H4 (cell line): ENCODE measurements at regions not wholly inside any gene's neighbourhood (a gene's known extent, or its start where the extent isn't known, plus 50 kb on each side); places are given as distances from the start of the nearest gene placed in this dataset.

Source experiments
- DNase-seq: peaks from one replicate; pipeline ENCODE4 v3.0.0-alpha.2; 2015; ENCODE audit warnings: low spot score

DNA sequence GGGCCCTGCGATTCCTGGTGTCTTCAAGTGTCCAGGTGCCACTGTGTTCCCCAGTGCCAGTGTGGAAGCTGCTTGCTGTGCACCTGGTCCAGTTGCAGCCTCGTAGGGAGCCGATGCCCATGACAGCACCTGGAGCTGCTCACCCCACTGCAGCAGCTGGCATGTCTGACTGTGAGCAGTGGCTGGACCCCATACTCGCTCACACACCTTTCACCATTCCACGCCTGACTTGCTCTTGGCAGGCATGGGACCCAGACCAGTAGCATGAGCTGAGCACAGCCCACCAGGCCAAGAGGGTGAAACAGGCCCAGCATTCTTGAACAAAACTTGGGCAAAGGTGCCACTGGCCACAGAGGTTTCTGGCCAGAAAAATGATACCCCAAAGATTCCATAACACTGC, 124.5 kb upstream of the THY1 start:
- DNase-seq: no peak

DNA sequence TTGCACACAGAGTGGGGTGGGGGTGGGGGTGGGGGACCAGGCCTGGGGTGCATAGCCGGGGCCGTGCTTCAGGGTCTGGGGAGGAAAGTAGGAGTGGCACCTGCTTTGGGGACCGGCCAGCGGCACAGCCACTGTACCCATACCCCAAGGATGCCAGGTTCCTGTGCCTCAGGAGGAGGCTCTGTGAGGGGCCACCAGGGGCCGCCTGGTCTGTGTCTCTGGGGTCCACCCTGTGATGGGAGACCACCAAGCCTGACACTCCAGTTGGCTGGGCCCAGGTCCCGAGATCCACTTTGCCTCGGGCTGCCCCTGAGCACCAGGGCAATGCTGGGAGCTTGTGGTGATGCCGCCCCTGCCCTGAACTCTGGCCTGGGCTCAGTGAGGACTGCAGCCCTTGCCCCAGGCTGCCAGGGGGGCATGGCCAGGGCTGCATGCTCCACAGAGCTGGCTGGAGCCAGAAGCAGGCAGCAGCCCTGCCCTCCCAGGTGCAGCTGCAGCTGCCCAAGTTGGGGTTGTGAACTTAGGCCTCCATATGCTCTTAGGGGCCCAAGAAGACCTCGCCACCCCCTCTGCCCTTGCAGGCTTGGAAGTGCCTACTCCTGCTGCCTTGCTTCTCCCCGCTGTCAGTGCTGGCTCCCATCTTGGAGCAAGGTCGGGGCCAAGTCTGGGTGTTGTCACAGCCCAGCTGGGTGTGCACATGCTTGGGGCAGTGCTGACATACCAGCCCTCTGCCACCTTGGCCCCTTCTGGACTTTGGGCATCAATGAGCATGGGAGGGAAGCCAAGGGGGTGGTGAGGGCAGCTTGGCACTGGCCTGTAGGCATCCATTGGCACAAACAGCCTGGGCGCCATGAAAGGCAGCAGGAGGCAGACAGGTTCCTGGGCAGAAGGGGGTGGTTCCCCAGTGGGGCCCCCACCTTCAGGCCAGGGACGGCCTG, 123.3 kb upstream of the THY1 start:
- no peak for DNase-seq

DNA sequence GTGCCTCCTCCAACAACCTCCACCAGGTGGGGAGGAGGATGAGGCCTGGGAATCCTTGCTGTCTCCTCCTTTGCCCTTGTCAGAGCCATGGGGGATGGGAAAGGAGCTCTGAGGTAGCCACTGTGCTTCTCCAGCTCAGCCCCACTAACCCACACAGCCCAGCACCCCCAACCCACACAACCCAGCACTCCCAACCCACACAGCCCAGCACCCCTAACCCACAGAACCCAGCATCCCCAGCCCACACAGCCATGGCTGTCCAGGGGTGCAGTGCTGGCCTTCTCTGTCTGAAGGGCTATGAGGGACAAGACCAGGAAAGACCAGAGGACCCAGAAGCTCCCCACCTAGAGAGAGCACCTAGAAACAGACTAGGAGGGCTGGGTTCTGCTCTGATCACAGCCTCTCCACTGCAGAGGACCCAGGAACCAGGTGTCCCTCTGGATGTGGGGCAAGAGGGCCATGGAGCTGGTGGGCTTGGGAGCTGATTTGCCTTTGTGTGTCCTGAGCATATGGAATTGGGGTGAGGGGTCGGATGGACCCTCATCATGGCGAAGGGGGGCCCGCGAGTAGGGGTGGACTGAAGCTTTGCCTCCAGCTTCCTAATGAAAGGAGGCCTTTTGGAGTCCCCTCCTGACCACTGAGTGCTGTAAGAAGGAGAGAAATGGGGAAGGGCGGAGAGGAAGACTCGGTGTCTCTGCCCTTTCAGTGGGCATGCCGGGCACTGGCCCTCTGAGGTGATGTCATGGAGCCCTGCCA, 117.6 kb upstream of the THY1 start:
- no peak for DNase-seq

DNA sequence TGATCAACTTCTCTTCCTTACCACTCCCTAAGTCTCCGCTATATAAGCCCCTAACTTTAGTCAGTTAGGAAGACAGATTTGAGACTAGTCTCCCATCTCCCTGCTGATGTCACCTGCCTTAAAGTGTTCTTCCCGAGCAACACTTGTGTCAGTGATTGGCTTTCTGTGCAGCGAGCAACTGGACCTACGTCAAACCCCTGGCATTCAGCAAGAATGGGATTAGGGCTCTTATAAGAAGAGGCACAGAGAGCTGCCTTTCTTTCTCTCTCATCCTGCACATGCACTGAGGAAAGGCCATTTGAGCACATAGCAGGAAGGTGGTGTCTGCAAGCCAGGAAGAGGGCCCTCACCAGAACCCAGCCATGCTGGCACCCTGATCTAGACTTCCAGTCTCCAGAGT, 116.6 kb upstream of the THY1 start:
- DNase-seq: no peak

DNA sequence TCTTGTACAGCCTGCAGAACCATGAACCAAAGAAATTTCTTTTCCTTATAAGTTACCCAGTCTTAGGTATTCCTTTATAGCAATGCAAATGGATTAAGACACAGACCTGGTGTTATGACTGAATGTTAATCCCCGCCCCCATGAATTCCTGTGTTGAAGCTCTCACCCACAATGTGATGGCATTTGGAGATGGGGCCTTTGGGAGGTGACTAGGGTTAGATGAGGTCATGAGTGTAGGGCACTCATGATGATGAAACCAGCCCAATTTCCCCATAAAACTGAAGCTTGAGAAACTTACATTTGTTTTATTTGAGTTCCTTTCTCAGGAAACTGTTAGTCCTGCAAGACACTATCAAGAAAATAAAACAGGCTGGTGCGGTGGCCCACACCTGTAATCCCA, 115.8 kb upstream of the THY1 start:
- DNase-seq: no peak

DNA sequence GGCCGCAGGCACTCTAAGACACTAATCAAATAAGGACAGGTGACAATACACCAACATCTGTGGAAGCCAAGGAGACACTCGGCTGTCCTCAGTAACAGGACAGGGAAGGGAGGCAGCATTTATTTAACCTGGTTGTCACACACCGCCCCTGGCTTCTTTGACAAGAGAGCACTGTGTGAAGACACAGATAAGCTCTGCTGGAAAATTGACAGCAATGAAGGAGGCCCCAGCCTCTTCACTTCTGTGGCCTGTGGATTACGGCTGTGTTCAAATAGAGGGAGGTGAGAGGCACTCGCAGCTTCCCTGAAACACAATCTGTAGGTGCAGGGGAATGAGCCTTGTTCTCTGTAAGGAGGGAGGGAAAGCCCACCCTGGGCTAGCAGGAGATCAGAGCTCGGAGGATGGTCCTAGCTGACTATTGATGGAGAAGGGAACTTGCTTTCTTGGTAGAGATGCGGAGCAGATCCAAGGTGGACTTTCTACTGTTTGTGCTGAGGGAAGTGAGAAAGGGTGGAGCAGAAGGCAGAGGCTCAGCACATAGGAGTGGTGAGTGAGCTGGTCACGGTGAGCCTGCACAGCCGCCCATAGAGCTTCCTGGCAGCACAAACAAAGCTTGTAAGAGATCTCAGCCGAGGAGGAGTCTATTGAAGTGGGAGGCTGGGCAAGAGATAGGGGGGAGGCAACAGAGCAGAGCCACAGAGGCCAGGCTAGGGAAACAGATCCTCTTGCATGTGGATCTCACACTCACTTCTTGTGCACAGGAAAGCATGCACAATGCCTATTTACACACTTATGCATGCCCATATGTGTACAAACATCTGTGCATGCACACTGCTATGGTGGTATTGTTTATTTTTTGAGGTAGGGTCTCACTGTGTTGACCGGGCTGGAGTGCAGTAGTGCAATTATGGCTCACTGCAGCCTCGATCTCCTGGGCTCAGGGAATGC, 114.6 kb upstream of the THY1 start:
- DNase-seq: no peak

DNA sequence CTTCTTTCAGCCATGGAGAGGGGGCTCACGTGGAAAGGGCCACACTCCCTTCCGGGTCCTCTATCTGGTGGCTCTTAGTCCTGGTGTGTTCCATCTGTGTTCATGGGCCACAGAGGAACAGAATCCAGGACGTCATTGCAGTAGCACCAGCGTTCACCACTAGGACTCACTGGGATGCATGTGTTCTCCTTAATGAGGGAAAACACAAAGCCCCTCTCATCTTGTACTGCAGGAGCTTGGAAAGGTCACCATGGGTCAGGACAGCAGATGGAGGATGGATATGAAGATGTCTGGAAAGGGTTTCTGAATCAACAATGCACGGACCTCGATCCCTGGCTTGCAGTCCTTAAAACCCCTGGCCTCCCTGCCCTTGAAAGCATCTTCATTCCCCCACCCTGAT, 113.8 kb upstream of the THY1 start:
- no peak for DNase-seq

DNA sequence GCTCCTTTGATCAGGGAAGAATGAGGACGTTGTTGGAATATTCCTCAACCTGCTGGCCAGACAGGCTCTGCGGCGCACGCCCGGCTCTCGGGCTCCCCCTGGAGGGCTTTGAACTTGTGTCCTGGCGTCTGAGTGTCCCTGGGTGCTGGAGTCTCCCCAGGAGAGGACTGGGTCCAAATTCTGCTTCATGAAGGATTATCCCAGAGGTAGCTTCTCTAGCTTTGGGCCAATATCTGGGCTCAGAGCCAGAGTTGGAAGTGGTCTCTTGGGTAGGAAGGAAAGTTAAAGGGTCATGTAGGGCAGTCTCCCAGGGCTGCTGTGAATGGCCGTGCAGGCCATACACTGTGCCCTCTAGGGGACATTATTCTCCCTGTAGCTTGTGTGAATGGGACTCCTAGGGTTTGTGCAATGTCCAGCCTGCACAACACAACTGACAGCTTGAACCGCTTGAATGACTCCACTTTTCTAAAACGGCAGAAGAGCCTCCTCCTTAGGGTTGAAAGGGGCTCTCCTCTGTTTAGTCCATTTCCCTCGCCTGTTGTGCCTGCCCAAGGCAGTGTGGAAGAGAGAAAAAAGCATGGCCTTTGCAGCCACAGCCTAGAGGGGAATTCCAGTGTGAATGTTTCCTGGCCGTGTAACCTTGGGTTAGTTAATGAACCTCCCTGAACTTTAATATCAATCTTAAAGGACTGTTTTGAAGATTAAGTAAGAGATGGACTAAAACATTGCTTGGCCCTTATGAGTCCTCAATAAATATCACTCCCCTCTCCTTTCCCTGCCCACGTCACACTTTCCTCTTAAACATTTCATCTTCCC, 111.2 kb upstream of the THY1 start:
- DNase-seq: peak; percentile 33

DNA sequence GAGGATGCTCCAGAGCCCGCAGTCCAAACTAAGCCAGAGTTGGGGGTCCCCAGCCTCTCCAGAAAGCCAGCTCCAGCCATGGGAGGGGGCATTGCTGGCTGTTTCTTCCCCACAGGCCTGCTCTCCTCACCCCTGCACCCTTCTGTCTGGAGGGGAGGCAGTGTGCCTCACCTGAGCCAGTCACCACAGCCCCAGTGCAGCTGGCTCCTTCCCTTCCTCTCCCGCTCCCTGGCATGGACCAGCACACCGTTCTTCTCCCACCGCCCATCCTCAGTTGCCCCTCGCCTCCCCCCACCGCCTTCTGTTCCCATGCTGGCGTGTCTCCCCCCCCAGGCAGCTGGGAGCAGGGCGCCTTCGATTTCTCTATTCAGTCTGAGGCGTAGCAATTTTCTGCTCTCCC, 110.5 kb upstream of the THY1 start:
- no peak for DNase-seq

DNA sequence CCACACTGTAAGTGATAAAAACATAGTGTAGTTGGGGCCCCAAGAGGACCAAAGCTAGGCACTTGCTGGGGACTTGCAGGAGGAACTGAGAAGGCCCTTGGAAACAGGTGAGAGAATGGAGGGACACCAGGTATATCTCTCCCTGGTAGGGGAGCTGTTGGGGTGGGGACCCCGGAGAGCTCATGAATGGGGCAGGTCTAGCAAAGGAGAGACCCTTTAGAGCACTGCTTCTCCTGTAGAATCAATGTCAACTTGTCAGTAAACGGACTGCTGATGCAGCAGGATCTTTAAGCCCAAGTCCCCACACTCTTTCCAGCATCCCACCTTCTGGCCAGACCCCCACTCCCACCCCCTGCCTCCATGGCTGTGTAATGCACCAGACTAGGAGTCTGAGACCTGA, 109.6 kb upstream of the THY1 start:
- DNase-seq: no peak

DNA sequence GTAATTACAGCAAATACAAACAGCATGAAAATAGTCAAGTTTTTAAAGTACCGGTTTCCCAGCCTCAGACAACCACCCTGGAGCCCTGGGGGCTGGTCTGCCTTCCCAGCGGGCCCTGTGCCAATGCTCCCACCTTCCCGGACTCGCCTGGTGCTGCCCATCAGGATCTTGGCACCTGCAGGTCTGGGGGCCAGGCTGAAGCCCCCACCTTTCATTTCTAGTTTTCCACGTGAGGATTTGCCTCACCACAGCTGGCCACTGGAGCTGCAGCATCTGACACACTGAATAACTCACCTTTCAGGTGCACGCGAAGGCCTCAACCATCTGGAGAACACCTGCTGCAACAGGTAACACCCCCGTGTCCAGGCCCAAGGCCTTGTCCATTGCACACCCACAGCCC, 108.7 kb upstream of the THY1 start:
- no peak for DNase-seq

DNA sequence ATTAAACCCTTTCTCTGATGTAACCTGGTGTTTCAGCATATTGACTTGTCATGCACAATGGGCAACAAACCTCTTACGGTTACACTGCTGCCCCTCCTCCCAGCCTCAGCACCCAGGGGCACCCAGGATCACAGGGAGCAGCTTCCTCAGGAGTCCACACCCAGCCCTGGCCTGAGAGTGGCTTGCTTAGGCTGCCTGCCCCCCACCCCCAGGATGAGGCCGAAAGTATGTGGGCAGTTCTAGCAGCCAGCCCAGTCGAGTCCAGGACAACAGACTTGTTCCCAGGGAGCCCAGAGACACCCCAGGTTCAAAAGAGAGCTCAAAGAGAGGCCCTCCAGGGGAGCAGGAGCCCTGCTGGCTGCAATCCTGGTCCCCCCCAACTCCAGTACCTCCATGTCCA, 108.1 kb upstream of the THY1 start:
- DNase-seq: no peak

DNA sequence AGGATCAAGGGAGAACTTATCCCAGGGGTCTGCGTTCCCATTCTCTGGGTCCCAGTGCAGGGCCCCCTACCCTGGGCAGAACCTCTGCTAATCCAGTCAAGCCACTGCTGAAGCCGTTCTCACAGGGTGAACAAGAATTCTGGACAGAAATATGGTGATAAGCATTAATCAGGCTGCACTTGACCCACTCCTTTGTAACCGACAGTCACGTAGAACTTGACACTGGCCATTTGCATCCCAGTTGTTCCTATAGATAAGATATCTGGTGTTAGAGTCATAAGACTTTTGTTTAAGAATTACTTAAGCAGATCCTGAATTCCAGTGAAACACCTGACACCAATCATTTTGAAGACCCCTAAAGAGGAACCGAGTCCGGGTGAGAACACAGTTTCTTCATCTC, 107.5 kb upstream of the THY1 start:
- no peak for DNase-seq

DNA sequence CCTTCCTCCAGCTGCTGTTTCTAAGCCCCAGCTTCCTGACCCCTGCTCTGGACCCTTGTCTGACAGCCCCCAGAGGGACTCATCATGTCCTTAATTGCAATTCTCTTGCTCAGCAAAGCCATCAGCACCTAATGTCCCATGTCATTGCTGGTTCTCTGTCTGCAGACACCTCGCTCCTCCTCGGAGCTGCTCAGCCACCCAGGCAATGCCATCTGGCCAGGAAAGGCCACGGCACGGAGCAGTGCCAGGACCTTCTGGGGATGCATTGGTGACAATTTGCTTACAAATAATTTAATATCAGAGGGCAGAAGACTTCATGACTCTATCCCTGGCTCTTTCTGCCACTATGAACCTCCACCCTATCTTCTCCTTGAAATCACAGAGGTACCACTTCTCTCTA, 107.0 kb upstream of the THY1 start:
- no peak for DNase-seq

DNA sequence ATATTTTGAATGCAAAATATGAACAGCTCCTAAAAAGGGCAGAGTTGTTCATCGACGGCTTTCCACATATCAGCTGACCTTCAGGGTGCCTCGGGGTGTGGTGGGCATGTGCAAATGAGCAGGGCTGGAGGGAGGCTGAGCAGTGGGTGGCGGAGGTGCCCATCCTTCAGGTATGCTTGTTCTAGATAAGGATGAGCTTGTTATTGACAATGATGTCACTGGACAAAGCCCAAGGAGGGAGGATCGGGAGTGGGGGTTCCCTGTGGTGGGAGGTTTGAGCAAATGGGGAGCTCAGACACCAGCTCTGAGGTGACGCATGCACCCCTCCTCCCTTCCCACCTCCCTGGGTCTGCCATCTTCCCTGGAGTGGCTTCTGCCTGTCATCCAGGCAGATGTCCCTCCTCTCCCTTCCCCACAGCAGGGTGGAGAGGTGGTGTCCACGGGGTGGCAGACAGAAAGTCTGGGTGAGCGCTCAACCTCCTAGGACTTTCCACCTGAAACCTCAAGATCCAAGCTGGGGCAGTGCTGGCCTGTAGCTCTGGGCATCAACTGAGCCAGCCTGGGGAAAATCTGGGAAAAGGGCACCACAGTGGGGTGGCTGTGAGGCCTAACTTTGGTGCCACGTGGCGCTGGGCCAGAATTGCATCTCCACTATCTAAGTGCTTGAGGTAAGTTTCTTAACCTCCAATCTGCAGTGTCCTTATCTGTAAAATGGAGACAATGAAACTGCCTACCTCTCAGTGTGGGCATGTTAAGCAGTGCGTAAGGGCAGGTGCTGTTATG, 106.3 kb upstream of the THY1 start:
- DNase-seq: no peak

DNA sequence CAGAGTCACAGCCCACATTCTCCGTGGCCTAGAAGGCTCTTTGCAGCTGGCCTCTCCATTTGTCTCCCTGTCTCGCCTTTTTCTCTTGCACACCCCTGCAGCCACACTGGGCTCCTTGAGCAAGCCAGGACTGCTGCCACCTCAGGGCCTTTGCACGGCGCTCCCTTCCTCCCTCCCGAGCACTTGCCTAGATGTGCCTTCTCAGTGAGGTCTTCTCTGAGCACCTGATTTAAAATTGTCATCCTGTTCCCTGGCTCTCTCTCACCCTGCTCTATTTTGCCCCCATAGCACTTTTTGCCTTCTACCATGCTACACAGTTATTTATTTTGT, 102.9 kb upstream of the THY1 start:
- no peak for DNase-seq

DNA sequence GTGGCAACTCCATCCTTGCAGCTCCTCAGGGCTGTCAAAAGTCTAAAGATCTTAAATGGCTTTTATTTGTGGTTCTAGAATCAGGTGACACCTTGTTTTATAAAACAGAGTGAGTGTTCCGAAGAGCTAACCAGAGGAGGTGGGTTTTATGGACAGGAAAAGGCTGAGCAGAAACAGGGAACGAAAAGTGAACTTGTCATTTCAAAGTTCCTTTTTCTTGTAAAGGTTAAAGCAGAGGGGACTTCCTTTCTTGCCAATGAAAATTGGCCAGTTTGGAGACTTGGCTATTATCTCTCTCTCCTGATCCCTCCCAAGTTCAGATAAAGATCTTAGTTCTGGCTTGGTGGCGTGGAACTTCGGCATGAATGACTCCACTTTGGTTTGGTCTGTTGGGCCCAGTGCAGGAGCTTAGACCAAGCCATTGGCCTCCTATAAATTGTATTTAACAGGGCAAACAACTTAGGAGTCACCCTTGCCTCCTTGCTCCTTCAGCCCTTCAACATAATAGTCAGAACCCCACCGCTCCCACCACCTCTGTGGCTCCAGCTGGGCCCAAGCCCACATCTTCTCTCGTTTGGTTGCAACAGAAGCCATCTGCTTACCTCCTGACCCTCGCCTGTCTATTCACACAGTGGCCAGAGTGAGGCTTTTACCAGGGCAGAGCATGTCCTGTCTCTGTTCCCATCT, 102.4 kb upstream of the THY1 start:
- no peak for DNase-seq

DNA sequence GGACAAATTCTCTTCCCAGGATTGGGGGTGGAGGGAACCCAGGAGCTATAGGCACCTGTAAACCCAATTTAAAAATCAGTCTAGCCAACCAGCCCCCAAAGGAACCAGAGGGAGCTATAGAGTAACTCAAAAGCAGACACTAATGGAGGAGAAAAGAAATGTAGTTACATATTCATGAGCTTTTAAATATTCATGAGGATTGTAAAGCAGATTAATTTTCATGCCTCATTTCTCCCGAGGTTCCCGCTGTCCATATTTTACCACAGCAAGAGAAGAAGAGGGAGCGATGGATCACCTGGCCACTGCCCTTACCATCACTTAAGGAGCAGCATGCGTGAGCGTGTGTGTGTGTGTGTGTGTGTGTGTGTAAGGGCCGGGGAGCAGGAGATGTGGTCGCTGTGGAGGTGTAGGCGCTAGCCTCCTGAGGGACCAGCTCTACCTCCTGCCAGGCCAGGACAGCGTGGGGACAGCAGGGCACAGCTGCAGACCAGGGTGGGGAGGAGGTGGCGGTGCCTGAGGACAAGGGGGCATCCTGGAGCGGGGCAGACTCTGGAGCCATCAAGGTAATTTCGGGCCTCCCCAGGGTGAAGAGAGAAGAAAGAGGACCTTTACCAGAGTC, 100.7 kb upstream of the THY1 start:
- DNase-seq: no peak

DNA sequence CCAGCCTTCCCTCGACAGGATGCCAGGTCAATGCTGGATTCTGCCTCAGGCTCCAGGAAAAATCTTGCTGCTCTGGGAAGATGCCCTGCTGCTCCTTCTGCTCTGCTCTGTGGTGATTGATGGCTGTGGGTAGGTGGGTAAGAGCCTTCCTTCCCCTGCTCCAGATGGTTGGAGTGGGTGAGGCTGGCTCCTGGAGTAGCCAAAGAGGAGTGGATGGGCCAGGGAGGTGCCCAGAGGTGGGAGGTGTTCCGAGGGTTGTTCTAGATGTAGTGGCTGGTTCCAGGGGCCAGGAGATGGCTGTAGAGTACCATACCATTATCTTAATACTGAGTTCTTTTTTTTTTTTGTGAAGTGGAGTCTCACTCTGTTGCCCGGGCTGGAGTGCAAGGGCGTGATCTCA, 99.6 kb upstream of the THY1 start:
- DNase-seq: no peak

DNA sequence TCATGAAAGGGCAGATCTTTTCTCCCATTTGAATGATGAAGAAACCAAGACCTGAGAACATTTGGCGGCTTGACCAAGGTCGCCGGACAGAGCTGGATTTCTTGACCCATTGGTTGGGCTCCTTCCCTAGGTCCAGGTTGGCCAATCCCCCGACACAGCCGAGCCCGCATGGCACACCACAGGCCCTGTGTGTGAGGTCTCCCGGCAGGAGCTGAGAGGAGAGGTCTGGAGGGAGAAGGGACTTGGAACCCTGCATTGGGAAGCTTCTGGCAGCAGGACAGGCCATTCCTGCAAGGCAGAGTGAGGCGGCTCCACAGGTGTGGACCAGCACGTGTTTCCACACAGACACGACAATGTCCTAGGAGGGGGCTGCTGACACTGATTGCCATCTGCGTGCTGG, 98.6 kb upstream of the THY1 start:
- no peak for DNase-seq
